ENCODE measurements at regions not wholly inside any gene's neighbourhood (a gene's known extent, or its start where the extent isn't known, plus 50 kb on each side); places are given as distances from the start of the nearest gene placed in this dataset.
"Not testable (repeated sequence)": the region's sequence is repeated elsewhere in the genome, so short reads cannot be mapped to it uniquely, and the experiment has no call there.

DNA sequence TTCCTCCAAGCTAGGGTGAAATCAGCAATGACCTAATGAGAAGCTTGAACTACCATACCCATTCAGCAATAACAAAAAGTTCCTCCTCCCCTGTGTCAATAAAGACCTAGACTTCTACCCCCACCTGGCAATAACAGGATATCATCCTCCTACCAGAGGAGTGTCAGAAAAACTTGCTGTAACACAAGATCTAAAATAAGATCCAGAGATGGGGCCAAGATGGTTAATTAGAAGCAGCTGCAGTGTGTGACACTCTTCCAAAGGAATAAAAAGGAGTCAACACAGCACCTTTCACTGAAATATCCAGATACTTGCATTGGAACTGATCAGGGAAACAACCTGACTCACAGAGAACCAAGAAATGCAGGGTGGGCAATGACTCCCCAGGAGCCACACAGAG, 84.4 kb upstream of the ARHGAP42 start:
- TF ChIP-seq, protein P1, sequence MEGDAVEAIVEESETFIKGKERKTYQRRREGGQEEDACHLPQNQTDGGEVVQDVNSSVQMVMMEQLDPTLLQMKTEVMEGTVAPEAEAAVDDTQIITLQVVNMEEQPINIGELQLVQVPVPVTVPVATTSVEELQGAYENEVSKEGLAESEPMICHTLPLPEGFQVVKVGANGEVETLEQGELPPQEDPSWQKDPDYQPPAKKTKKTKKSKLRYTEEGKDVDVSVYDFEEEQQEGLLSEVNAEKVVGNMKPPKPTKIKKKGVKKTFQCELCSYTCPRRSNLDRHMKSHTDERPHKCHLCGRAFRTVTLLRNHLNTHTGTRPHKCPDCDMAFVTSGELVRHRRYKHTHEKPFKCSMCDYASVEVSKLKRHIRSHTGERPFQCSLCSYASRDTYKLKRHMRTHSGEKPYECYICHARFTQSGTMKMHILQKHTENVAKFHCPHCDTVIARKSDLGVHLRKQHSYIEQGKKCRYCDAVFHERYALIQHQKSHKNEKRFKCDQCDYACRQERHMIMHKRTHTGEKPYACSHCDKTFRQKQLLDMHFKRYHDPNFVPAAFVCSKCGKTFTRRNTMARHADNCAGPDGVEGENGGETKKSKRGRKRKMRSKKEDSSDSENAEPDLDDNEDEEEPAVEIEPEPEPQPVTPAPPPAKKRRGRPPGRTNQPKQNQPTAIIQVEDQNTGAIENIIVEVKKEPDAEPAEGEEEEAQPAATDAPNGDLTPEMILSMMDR (conservative IDR thresholded peaks at IDR 0.05), result no peak
- Histone ChIP-seq H3K4me1 (ENCODE audit: control insufficient read depth, insufficient read depth, low read length) (no peaks in the 10 kb centered on the region), H3K9me3 (ENCODE audit: control insufficient read depth, low read length) (no peaks in the 10 kb centered on the region), H3K27ac (ENCODE audit: low read depth, low read length) (no peak overlapping the region), H3K9ac (ENCODE audit: extremely low read depth, low read length, poor library complexity, severe bottlenecking) (no peak overlapping the region), H3K27me3 (ENCODE audit: control insufficient read depth, insufficient read depth, low read length, poor library complexity, severe bottlenecking) (peaks cover 48% of the 10 kb centered on the region), H3K36me3 (ENCODE audit: control insufficient read depth, insufficient read depth, low read length) (no peaks in the 10 kb centered on the region), H3K4me3 (ENCODE audit: low read length) (no peak overlapping the region)
- Mint-ChIP-seq H3K27me3 (ENCODE audit: insufficient read depth) (peaks cover 20% of the 10 kb centered on the region), H3K27ac (no peak overlapping the region), H3K9me3 (no peaks in the 10 kb centered on the region), H3K36me3 (ENCODE audit: low read depth) (no peaks in the 10 kb centered on the region), H3K4me1 (peaks cover 7% of the 10 kb centered on the region), H3K4me3 (no peak overlapping the region)
- DNase-seq, result no peak

DNA sequence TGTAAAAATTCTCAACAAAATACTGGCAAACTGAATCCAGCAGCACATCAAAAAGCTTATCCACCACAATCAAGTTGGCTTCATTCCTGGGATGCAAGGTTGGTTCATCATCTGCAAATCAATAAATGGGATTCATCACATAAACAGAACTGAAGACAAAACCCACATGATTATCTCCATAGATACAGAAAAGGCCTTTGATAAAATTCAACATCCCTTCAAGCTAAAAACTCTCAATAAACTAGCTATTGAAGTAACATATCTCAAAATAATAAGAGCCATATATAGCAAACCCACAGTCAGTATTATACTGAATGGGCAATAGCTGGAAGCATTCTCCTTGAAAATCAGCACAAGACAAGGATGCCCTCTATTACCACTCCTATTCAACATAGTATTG, 79.3 kb upstream of the ARHGAP42 start:
- not testable (repeated sequence) for H3K27ac ChIP-seq (ENCODE audit: low read depth, low read length); H3K4me3 ChIP-seq (ENCODE audit: low read length); H3K27me3 Mint-ChIP-seq (ENCODE audit: insufficient read depth); H3K9ac ChIP-seq (ENCODE audit: extremely low read depth, low read length, poor library complexity, severe bottlenecking); H3K9me3 ChIP-seq (ENCODE audit: control insufficient read depth, low read length); H3K36me3 ChIP-seq (ENCODE audit: control insufficient read depth, insufficient read depth, low read length); DNase-seq; H3K27ac Mint-ChIP-seq; H3K4me1 ChIP-seq (ENCODE audit: control insufficient read depth, insufficient read depth, low read length); H3K36me3 Mint-ChIP-seq (ENCODE audit: low read depth); H3K4me3 Mint-ChIP-seq; H3K9me3 Mint-ChIP-seq
- H3K27me3 ChIP-seq (ENCODE audit: control insufficient read depth, insufficient read depth, low read length, poor library complexity, severe bottlenecking), result peaks cover 16% of the 10 kb centered on the region
- H3K4me1 Mint-ChIP-seq, result peaks cover 13% of the 10 kb centered on the region

DNA sequence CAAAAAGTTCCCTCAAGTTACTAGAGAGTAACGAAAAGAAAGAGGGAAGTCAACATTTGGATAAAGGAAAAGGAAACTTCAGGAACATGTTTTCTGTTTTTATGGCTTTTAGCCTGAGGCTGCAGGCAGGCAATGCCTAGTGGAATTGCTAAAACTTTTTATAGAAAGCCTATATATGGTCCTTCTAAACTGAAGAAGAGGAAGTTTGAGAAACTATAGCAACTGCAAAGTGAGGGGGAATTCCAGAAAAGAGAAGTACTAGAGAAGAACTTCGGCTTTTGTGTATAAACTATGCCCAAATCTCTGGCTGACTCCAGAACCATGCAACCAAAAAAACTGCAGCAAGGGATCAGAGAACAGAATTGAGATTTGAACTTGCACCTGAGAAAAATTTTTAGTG, 74.3 kb upstream of the ARHGAP42 start:
- H3K27me3 Mint-ChIP-seq (ENCODE audit: insufficient read depth), result no peaks in the 10 kb centered on the region
- Histone ChIP-seq H3K9ac (ENCODE audit: extremely low read depth, low read length, poor library complexity, severe bottlenecking) (no peak overlapping the region), H3K4me1 (ENCODE audit: control insufficient read depth, insufficient read depth, low read length) (no peaks in the 10 kb centered on the region), H3K27me3 (ENCODE audit: control insufficient read depth, insufficient read depth, low read length, poor library complexity, severe bottlenecking) (no peaks in the 10 kb centered on the region), H3K4me3 (ENCODE audit: low read length) (no peak overlapping the region), H3K9me3 (ENCODE audit: control insufficient read depth, low read length) (no peaks in the 10 kb centered on the region), H3K36me3 (ENCODE audit: control insufficient read depth, insufficient read depth, low read length) (no peaks in the 10 kb centered on the region), H3K27ac (ENCODE audit: low read depth, low read length) (no peak overlapping the region)
- no peak for DNase-seq
- H3K4me1 Mint-ChIP-seq, result peaks cover 6% of the 10 kb centered on the region
- H3K9me3 Mint-ChIP-seq, result peaks cover 3% of the 10 kb centered on the region
- H3K27ac Mint-ChIP-seq, result no peak overlapping the region
- no peak overlapping the region for H3K4me3 Mint-ChIP-seq
- WGBS, 2 experiments (ENCODE audit: insufficient coverage in 1 of 2, insufficient read length in 1 of 2), result 94% methylated on average over 2 of the region's 2 CpGs; no CpG with 5 or more reads in 1 of the 2 experiments
- TF ChIP-seq, protein P1 (conservative IDR thresholded peaks at IDR 0.05), result no peak
- H3K36me3 Mint-ChIP-seq (ENCODE audit: low read depth), result no peaks in the 10 kb centered on the region

DNA sequence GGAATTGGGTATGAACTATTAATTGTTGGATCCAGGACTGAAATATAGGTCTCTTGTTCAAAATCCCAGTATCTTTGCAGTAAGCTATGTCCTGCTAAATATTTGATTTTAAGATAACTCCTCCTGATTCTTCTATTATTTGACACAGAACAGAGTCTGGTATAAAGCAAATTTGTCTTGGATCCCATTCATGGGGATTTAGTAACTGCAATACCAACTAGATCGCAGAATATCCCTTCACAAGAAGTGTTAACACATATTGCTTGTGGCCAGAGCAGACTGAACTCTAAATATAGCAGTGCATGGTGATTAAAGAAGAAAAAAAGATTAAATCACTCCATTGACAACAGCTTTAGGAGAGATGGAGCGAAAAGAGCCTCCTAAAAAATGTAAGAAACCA, 68.2 kb upstream of the ARHGAP42 start:
- Histone ChIP-seq H3K36me3 (ENCODE audit: control insufficient read depth, insufficient read depth, low read length) (no peaks in the 10 kb centered on the region), H3K4me3 (ENCODE audit: low read length) (no peak overlapping the region), H3K9ac (ENCODE audit: extremely low read depth, low read length, poor library complexity, severe bottlenecking) (no peak overlapping the region), H3K27ac (ENCODE audit: low read depth, low read length) (no peak overlapping the region), H3K27me3 (ENCODE audit: control insufficient read depth, insufficient read depth, low read length, poor library complexity, severe bottlenecking) (no peaks in the 10 kb centered on the region), H3K9me3 (ENCODE audit: control insufficient read depth, low read length) (peaks cover 30% of the 10 kb centered on the region), H3K4me1 (ENCODE audit: control insufficient read depth, insufficient read depth, low read length) (no peaks in the 10 kb centered on the region)
- peaks cover 8% of the 10 kb centered on the region for H3K36me3 Mint-ChIP-seq (ENCODE audit: low read depth)
- H3K4me3 Mint-ChIP-seq, result no peak overlapping the region
- H3K27ac Mint-ChIP-seq, result no peak overlapping the region
- H3K4me1 Mint-ChIP-seq, result no peaks in the 10 kb centered on the region
- no peak for DNase-seq
- TF ChIP-seq, protein P1 (conservative IDR thresholded peaks at IDR 0.05), result no peak
- no peaks in the 10 kb centered on the region for H3K27me3 Mint-ChIP-seq (ENCODE audit: insufficient read depth)
- peaks cover 33% of the 10 kb centered on the region for H3K9me3 Mint-ChIP-seq
- 80 to 88% methylated on average over 1 to 2 of the region's 2 CpGs for WGBS, 2 experiments (ENCODE audit: insufficient coverage in 1 of 2, insufficient read length in 1 of 2)
